ENCODE measurements at regions not wholly inside any gene's neighbourhood (a gene's known extent, or its start where the extent isn't known, plus 50 kb on each side); places are given as distances from the start of the nearest gene placed in this dataset.

- TF ChIP-seq CTCF (IDR thresholded peaks at IDR 0.05) = no peak
- no peak for TF ChIP-seq POLR2A (IDR thresholded peaks at IDR 0.05)
These were observed 85.1 kb downstream of the STMND1 start for GRCh38 chr6:17186925-17187324.

All from thyroid gland (tissue), 4 donors.